HepG2 (cell line): ENCODE measurements at regions not wholly inside any gene's neighbourhood (a gene's known extent, or its start where the extent isn't known, plus 50 kb on each side); places are given as distances from the start of the nearest gene placed in this dataset.

Experiments used
- ATAC-seq: fragments of 200-7000 bp; cut with Tn5 transposase; 3 replicates; pipeline ENCODE4 v1.9.1; 2020; ENCODE audit warnings: mild to moderate bottlenecking, moderate library complexity
- BruUV-seq: library from RNA; stranded (reverse); fragments of 400-500 nt; replicated peaks from 2 replicates; lab custom pipeline; 2021; lab: Mats Ljungman, UMichigan
- CTCF ChIA-PET: fragments of 300-600 bp; formaldehyde crosslinking; extraction: SDS; loops from one replicate; lab custom pipeline; 2021; ENCODE audit warnings: low total read pairs, inconsistent platforms, low intra/inter-chr PET ratio; lab: Yijun Ruan, JAX
- POLR2A ChIA-PET: fragments of 350-600 bp; sonication (Branson Sonifier 250); formaldehyde crosslinking; loops from one replicate; lab custom pipeline; 2020; ENCODE audit warnings: antibody characterized with exemption, inconsistent platforms; lab: Yijun Ruan, JAX
- DNase-seq: peaks from one replicate; pipeline ENCODE4 v3.0.0-alpha.2; 2015; ENCODE audit warnings: low spot score
- FAIRE-seq: peaks from 3 replicates; lab custom pipeline; 2011; peaks lifted over from hg19 to GRCh38; lab: Jason Lieb, UNC
- H2AFZ ChIP-seq: one replicate; pipeline ENCODE4 v1.6.1; 2011; ENCODE audit warnings: low read length, inconsistent platforms
- H3K27ac ChIP-seq: fragments of 300-600 bp; 3 replicates; pipeline ENCODE4 v1.8.0; 2011; ENCODE audit warnings: mixed run types, mild to moderate bottlenecking, mixed read lengths, low read length, inconsistent platforms; ENCODE audit not compliant: insufficient read depth; ENCODE audit errors: extremely low read length
- H3K27me3 ChIP-seq, 2 experiments: fragments of 200-600 bp in 1 of 2; 2 replicates in 1 of 2; 3 replicates in 1 of 2; pipeline versions ENCODE4 v1.6.0 to v1.8.0; 2011; ENCODE audit warnings: low read length in 2 of 2, mild to moderate bottlenecking in 2 of 2, moderate library complexity in 2 of 2, inconsistent platforms in 1 of 2; ENCODE audit not compliant: insufficient read depth in 2 of 2, control insufficient read depth in 1 of 2
- H3K36me3 ChIP-seq, 2 experiments: fragments of 200-600 bp in 1 of 2; replicated peaks in 1 of 2; 2 replicates in 1 of 2; 3 replicates in 1 of 2; pipeline versions ENCODE4 v1.5.1 to v1.8.0; 2011; ENCODE audit warnings: low read length in 2 of 2, inconsistent platforms in 1 of 2; ENCODE audit not compliant: insufficient read depth in 2 of 2, control insufficient read depth in 1 of 2
- H3K4me1 ChIP-seq: 2 replicates; pipeline ENCODE4 v1.5.1; 2012; ENCODE audit warnings: low read length, inconsistent platforms; ENCODE audit not compliant: insufficient read depth
- H3K4me2 ChIP-seq: 2 replicates; pipeline ENCODE4 v1.6.0; 2011; ENCODE audit warnings: low read depth, low read length, inconsistent platforms
- H3K4me3 ChIP-seq, 3 experiments: fragments of 200-600 bp in 1 of 3; sonication (generic), shearing (Covaris generic) in 1 of 3; replicated peaks in 1 of 3; 2 replicates each; pipeline ENCODE4 v1.5.1; 2011 to 2016; ENCODE audit warnings: low read length in 3 of 3, inconsistent platforms in 2 of 3, low read depth in 2 of 3, mild to moderate bottlenecking in 2 of 3, control low read depth in 1 of 3, mixed read lengths in 1 of 3; ENCODE audit not compliant: insufficient read depth in 1 of 3
- H3K79me2 ChIP-seq: one replicate; pipeline ENCODE4 v1.6.1; 2011; ENCODE audit warnings: low read length, inconsistent platforms; ENCODE audit not compliant: insufficient read depth
- H3K9ac ChIP-seq: 2 replicates; pipeline ENCODE4 v1.6.0; 2011; ENCODE audit warnings: mild to moderate bottlenecking, low read depth, low read length, inconsistent platforms; ENCODE audit not compliant: insufficient read depth
- H3K9me3 ChIP-seq: 2 replicates; pipeline ENCODE4 v1.5.1; 2012; ENCODE audit warnings: mild to moderate bottlenecking, low read length
- H4K20me1 ChIP-seq: 2 replicates; pipeline ENCODE4 v1.6.0; 2011; ENCODE audit warnings: inconsistent platforms, mild to moderate bottlenecking, low read length, moderate library complexity; ENCODE audit not compliant: insufficient read depth
- AKAP8 ChIP-seq: sonication (generic); formaldehyde crosslinking; IDR thresholded peaks from 2 replicates; pipeline ENCODE4 v1.5.1; 2020; ENCODE audit warnings: mild to moderate bottlenecking, missing genetic modification reagents
- CENPX ChIP-seq: sonication (generic); formaldehyde crosslinking; IDR thresholded peaks from 2 replicates; pipeline ENCODE4 v1.9.0; 2021; ENCODE audit warnings: mild to moderate bottlenecking, missing genetic modification reagents, moderate library complexity
- CHCHD3 ChIP-seq: sonication (generic); formaldehyde crosslinking; IDR thresholded peaks from 2 replicates; pipeline ENCODE4 v1.8.0; 2022; ENCODE audit warnings: mild to moderate bottlenecking, missing genetic modification reagents, moderate library complexity
- CHD4 ChIP-seq: fragments of 200-600 bp; sonication (generic); IDR thresholded peaks from 2 replicates; pipeline ENCODE4 v1.7.0; 2017; ENCODE audit warnings: mild to moderate bottlenecking, low read length, borderline replicate concordance
- GLMP ChIP-seq: sonication (generic); formaldehyde crosslinking; IDR thresholded peaks from 2 replicates; pipeline ENCODE4 v1.9.0; 2021; ENCODE audit warnings: missing genetic modification reagents, mild to moderate bottlenecking, borderline replicate concordance
- HMG20B ChIP-seq: conservative IDR thresholded peaks from 2 replicates; pipeline ENCODE4 v1.6.1; 2016; ENCODE audit warnings: missing genetic modification reagents, missing compliant biosample characterization
- KDM1A ChIP-seq: IDR thresholded peaks from 2 replicates; pipeline ENCODE4 v1.6.1; 2016; ENCODE audit warnings: missing compliant biosample characterization
- NCOA1 ChIP-seq: sonication (generic); formaldehyde crosslinking; IDR thresholded peaks from 2 replicates; pipeline ENCODE4 v1.9.0; 2021; ENCODE audit warnings: missing genetic modification reagents
- NR0B2 ChIP-seq: sonication (generic); formaldehyde crosslinking; IDR thresholded peaks from 2 replicates; pipeline ENCODE4 v1.4.0; 2020; ENCODE audit warnings: mild to moderate bottlenecking, missing genetic modification reagents
- PRMT3 ChIP-seq: sonication (generic); formaldehyde crosslinking; IDR thresholded peaks from 2 replicates; pipeline ENCODE4 v1.8.1; 2022; ENCODE audit warnings: low read depth, mild to moderate bottlenecking, moderate library complexity, missing genetic modification reagents, borderline replicate concordance
- SRSF1 ChIP-seq: fragments of 200-400 bp; formaldehyde crosslinking; optimal IDR thresholded peaks from 2 replicates; pipeline ENCODE3; 2017; ENCODE audit warnings: mild to moderate bottlenecking, low read depth, low read length, moderate library complexity
- ZNF10 ChIP-seq: sonication (generic); formaldehyde crosslinking; IDR thresholded peaks from 2 replicates; pipeline ENCODE4 v1.4.0; 2020; ENCODE audit warnings: mild to moderate bottlenecking, low read depth, missing genetic modification reagents, borderline replicate concordance
- ZNF432 ChIP-seq: sonication (generic); formaldehyde crosslinking; IDR thresholded peaks from 2 replicates; pipeline ENCODE4 v1.5.0; 2020; ENCODE audit warnings: missing genetic modification reagents, mild to moderate bottlenecking, borderline replicate concordance
- ZNF550 ChIP-seq: sonication (generic); formaldehyde crosslinking; IDR thresholded peaks from 2 replicates; pipeline ENCODE4 v1.4.0; 2020; ENCODE audit warnings: mild to moderate bottlenecking, missing genetic modification reagents, borderline replicate concordance
- ZNF737 ChIP-seq: sonication (generic); formaldehyde crosslinking; IDR thresholded peaks from 2 replicates; pipeline ENCODE4 v1.5.0; 2020; ENCODE audit warnings: missing genetic modification reagents, mild to moderate bottlenecking, borderline replicate concordance
- ZNF850 ChIP-seq: sonication (generic); formaldehyde crosslinking; conservative IDR thresholded peaks from 2 replicates; pipeline ENCODE4 v1.9.0; 2021; ENCODE audit warnings: mild to moderate bottlenecking, missing genetic modification reagents
- WGBS: methylation state at CpG from one replicate; pipeline ENCODE4 v1.1.6; 2017; ENCODE audit warnings: low lambda C conversion rate; 5-methylcytosine and 5-hydroxymethylcytosine counted together
- in situ Hi-C: cut with HindIII; loops from 2 replicates; pipeline ENCODE4 v1.10.0; 2017; ENCODE audit warnings: low pct_unique_long_range_greater_than_20kb; ENCODE audit not compliant: extremely low pct_ligation_motif_present
- intact Hi-C: fragments of 100-400 bp; cut with micrococcal nuclease; formaldehyde crosslinking; loops from one replicate; pipeline ENCODE4 v1.10.0; 2022; ENCODE audit not compliant: unreplicated experiment
- TF ChIP-seq, protein P1 (sequence below): sonication (generic); formaldehyde crosslinking; IDR thresholded peaks from 2 replicates; pipeline ENCODE4 v1.4.0; 2020; ENCODE audit warnings: mild to moderate bottlenecking, low read depth, missing genetic modification reagents

- intact Hi-C loops (no loop called here), in situ Hi-C loops (no loop called here)
- peaks cover 1 to 8% of the 10 kb centered on the region in 2 experiments; a peak in 2 of 5 replicates for H3K27me3 ChIP-seq
- 18% methylated on average over 3 of the region's 3 CpGs for WGBS
- no TSS peak for BruUV-seq
- no peak overlapping the region for H3K4me3 ChIP-seq
- POLR2A ChIA-PET: no interaction called here
- TF ChIP-seq CENPX (CRISPR knock-in tag) (no peak), KDM1A (no peak), NR0B2 (CRISPR knock-in tag) (no peak), CHD4 (no peak), HMG20B (CRISPR knock-in tag) (no peak), ZNF10 (CRISPR knock-in tag) (no peak)
- TF ChIP-seq, protein P1, sequence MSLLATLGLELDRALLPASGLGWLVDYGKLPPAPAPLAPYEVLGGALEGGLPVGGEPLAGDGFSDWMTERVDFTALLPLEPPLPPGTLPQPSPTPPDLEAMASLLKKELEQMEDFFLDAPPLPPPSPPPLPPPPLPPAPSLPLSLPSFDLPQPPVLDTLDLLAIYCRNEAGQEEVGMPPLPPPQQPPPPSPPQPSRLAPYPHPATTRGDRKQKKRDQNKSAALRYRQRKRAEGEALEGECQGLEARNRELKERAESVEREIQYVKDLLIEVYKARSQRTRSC (CRISPR knock-in tag): no peak
- H3K36me3 ChIP-seq: no peaks in the 10 kb centered on the region
- H4K20me1 ChIP-seq: no peaks in the 10 kb centered on the region
- H2AFZ ChIP-seq: no peak overlapping the region
- ATAC-seq (no peak), FAIRE-seq (no peak), DNase-seq (no peak)
- H3K4me1 ChIP-seq: no peaks in the 10 kb centered on the region; the same call in 1 of the 2 replicates
- H3K9me3 ChIP-seq: no peaks in the 10 kb centered on the region
- no peak overlapping the region for H3K27ac ChIP-seq
- CTCF ChIA-PET: no interaction called here
- no peak overlapping the region for H3K9ac ChIP-seq
- no peak overlapping the region for H3K4me2 ChIP-seq
- no peaks in the 10 kb centered on the region for H3K79me2 ChIP-seq
Observed at GRCh38 chr1:67611846-67612245, 73.2 kb upstream of the GADD45A start.

GRCh38 chr1:67612788-67613241 is 72.2 kb upstream of the GADD45A start:
- Histone ChIP-seq H3K9me3 (no peaks in the 10 kb centered on the region), H3K9ac (no peak overlapping the region), H3K27me3 (peaks cover 1 to 8% of the 10 kb centered on the region in 2 experiments; a peak in 2 of 5 replicates), H3K36me3 (no peaks in the 10 kb centered on the region), H3K4me1 (no peaks in the 10 kb centered on the region; the same call in 1 of the 2 replicates), H2AFZ (no peak overlapping the region), H3K79me2 (no peaks in the 10 kb centered on the region), H4K20me1 (no peaks in the 10 kb centered on the region), H3K4me3 (no peak overlapping the region), H3K27ac (no peak overlapping the region), H3K4me2 (no peak overlapping the region)
- ChIA-PET POLR2A (no interaction called here), CTCF (no interaction called here)
- DNase-seq: no peak
- ATAC-seq: no peak
- BruUV-seq: no TSS peak
- no peak for FAIRE-seq
- 26% methylated on average over 4 of the region's 4 CpGs for WGBS
- in situ Hi-C loops (no loop called here), intact Hi-C loops (no loop called here)
- TF ChIP-seq NCOA1 (CRISPR knock-in tag) (no peak), CHCHD3 (CRISPR knock-in tag) (no peak), GLMP (no peak), ZNF850 (CRISPR knock-in tag) (no peak), ZNF432 (CRISPR knock-in tag) (no peak), SRSF1 (no peak), ZNF550 (CRISPR knock-in tag) (no peak), PRMT3 (CRISPR knock-in tag) (no peak), ZNF737 (CRISPR knock-in tag) (no peak), AKAP8 (CRISPR knock-in tag) (no peak)
